GM21576 (cell line): ENCODE measurements at regions not wholly inside any gene's neighbourhood (a gene's known extent, or its start where the extent isn't known, plus 50 kb on each side); places are given as distances from the start of the nearest gene placed in this dataset.
"Not testable (repeated sequence)": the region's sequence is repeated elsewhere in the genome, so short reads cannot be mapped to it uniquely, and the experiment has no call there.

Experiments
- ATAC-seq: cut with Tn5 transposase; IDR thresholded peaks from one replicate; pipeline ENCODE4 v1.9.1; 2021; ENCODE audit warnings: mild to moderate bottlenecking, moderate library complexity; ENCODE audit not compliant: unreplicated experiment

GRCh38 chr1:94769551-94769950, 50.6 kb upstream of the SLC44A3 start:
- no peak for ATAC-seq

- no peak for ATAC-seq
These were observed 52.1 kb upstream of the SLC44A3 start for GRCh38 chr1:94768036-94768435.

- no peak for ATAC-seq
These were observed 54.2 kb upstream of the SLC44A3 start for GRCh38 chr1:94765958-94766357.

- no peak for ATAC-seq
These were observed 61.0 kb upstream of the SLC44A3 start for GRCh38 chr1:94759188-94759587.

- ATAC-seq, result no peak
These were observed 62.2 kb upstream of the SLC44A3 start for GRCh38 chr1:94757931-94758330.

GRCh38 chr1:94755675-94756074, 64.5 kb upstream of the SLC44A3 start:
- ATAC-seq, result no peak

GRCh38 chr1:94755016-94755415, 65.1 kb upstream of the SLC44A3 start:
- ATAC-seq, result not testable (repeated sequence)

- no peak for ATAC-seq
These were observed 65.6 kb upstream of the SLC44A3 start for GRCh38 chr1:94754570-94754969.

- no peak for ATAC-seq
These were observed 66.1 kb upstream of the SLC44A3 start for GRCh38 chr1:94754095-94754494.

GRCh38 chr1:94753171-94753972, 66.8 kb upstream of the SLC44A3 start:
- no peak for ATAC-seq

- not testable (repeated sequence) for ATAC-seq
These were observed 68.7 kb upstream of the SLC44A3 start for GRCh38 chr1:94751483-94751882.

- no peak for ATAC-seq
These were observed 73.3 kb upstream of the SLC44A3 start for GRCh38 chr1:94746635-94747525.

- no peak for ATAC-seq
These were observed 74.4 kb upstream of the SLC44A3 start for GRCh38 chr1:94745742-94746141.

GRCh38 chr1:94743862-94744261, 76.3 kb upstream of the SLC44A3 start:
- ATAC-seq, result no peak

- ATAC-seq, result no peak
These were observed 78.2 kb upstream of the SLC44A3 start for GRCh38 chr1:94741996-94742395.

- no peak for ATAC-seq
These were observed 78.6 kb upstream of the SLC44A3 start for GRCh38 chr1:94741510-94741909.

GRCh38 chr1:94739521-94740061, 80.6 kb upstream of the SLC44A3 start:
- ATAC-seq, result no peak

- ATAC-seq, result no peak
These were observed 81.8 kb upstream of the SLC44A3 start for GRCh38 chr1:94738371-94738770.

GRCh38 chr1:94737124-94737998, 82.8 kb upstream of the SLC44A3 start:
- ATAC-seq, result no peak

- no peak for ATAC-seq
These were observed 83.6 kb upstream of the SLC44A3 start for GRCh38 chr1:94736549-94736948.

- no peak for ATAC-seq
These were observed 84.1 kb upstream of the SLC44A3 start for GRCh38 chr1:94736073-94736472.
